ENCODE measurements at regions not wholly inside any gene's neighbourhood (a gene's known extent, or its start where the extent isn't known, plus 50 kb on each side); places are given as distances from the start of the nearest gene placed in this dataset.
A peak's percentile ranks its signal among the peaks of the same experiment; 100 is the strongest.

- Histone ChIP-seq H3K9me3 (no peaks in the 10 kb centered on the region), H3K36me3 (no peaks in the 10 kb centered on the region), H3K27ac (no peak overlapping the region), H3K4me3 (no peak overlapping the region), H3K27me3 (peaks cover 0 to 68% (median 4%) of the 10 kb centered on the region in 3 donors), H3K4me1 (no peaks in the 10 kb centered on the region)
- DNase-seq = no peak
- 49 to 100% (median 56%) methylated on average over 1 to 3 of the region's 3 CpGs for WGBS, 5 donors
- intact Hi-C loops (cut with DNase I; ENCODE audit: low total_unique reads) = no loop called here
- TF ChIP-seq POLR2A (IDR thresholded peaks at IDR 0.05) (no peak), CTCF (IDR thresholded peaks at IDR 0.05) (no peak), POLR2AphosphoS5 (IDR thresholded peaks at IDR 0.05) (no peak), EP300 (IDR thresholded peaks at IDR 0.05) (no peak)
Measured at GRCh38 chr1:37270639-37271038, 203.7 kb upstream of the ZC3H12A start.

GRCh38 chr1:37272626-37273025 is 201.8 kb upstream of the ZC3H12A start:
- no peak for DNase-seq

GRCh38 chr1:37274486-37274885 is 199.9 kb upstream of the ZC3H12A start:
- Histone ChIP-seq H3K36me3 (no peaks in the 10 kb centered on the region), H3K27ac (no peak overlapping the region), H3K9me3 (peaks cover 0 to 5% (median under 1%) of the 10 kb centered on the region in 4 donors), H3K4me1 (no peaks in the 10 kb centered on the region), H3K27me3 (peaks cover 0 to 81% (median 8%) of the 10 kb centered on the region in 3 donors), H3K4me3 (no peak overlapping the region)
- TF ChIP-seq CTCF (IDR thresholded peaks at IDR 0.05) (no peak), POLR2AphosphoS5 (IDR thresholded peaks at IDR 0.05) (no peak), EP300 (IDR thresholded peaks at IDR 0.05) (no peak), POLR2A (IDR thresholded peaks at IDR 0.05) (no peak)
- WGBS, 5 donors = 44 to 65% (median 55%) methylated on average over 7 to 8 of the region's 8 CpGs
- intact Hi-C loops (cut with DNase I; ENCODE audit: low total_unique reads) = no loop called here
- no peak for DNase-seq

More at GRCh38 chr1:37272626-37273025, 201.8 kb upstream of the ZC3H12A start:
- Histone ChIP-seq H3K4me1 (no peaks in the 10 kb centered on the region), H3K4me3 (no peak overlapping the region), H3K9me3 (no peaks in the 10 kb centered on the region), H3K27me3 (peaks cover 0 to 69% (median 4%) of the 10 kb centered on the region in 3 donors), H3K36me3 (no peaks in the 10 kb centered on the region), H3K27ac (no peak overlapping the region)
- no peak for TF ChIP-seq CTCF (IDR thresholded peaks at IDR 0.05)
- intact Hi-C loops (cut with DNase I; ENCODE audit: low total_unique reads) = no loop called here
- WGBS, 5 donors = 67 to 72% (median 69%) methylated on average over 6 to 8 of the region's 8 CpGs

GRCh38 chr1:37274938-37275631 is 199.3 kb upstream of the ZC3H12A start:
- 45 to 64% (median 57%) methylated on average over 5 of the region's 5 CpGs for WGBS, 5 donors
- Histone ChIP-seq H3K4me1 (no peaks in the 10 kb centered on the region), H3K27ac (no peak overlapping the region), H3K27me3 (peaks cover 0 to 75% (median 8%) of the 10 kb centered on the region in 3 donors), H3K9me3 (peaks cover 0 to 11% (median 5%) of the 10 kb centered on the region in 4 donors), H3K36me3 (no peaks in the 10 kb centered on the region), H3K4me3 (no peak overlapping the region)
- intact Hi-C loops (cut with DNase I; ENCODE audit: low total_unique reads) = no loop called here
- DNase-seq = peak in 1 of 2 donors; percentile 28
- no peak for TF ChIP-seq CTCF (IDR thresholded peaks at IDR 0.05)
- TF ChIP-seq POLR2AphosphoS5 (IDR thresholded peaks at IDR 0.05) = no peak
- no peak for TF ChIP-seq EP300 (IDR thresholded peaks at IDR 0.05)
- TF ChIP-seq POLR2A (IDR thresholded peaks at IDR 0.05) = no peak
